ENCODE measurements at regions not wholly inside any gene's neighbourhood (a gene's known extent, or its start where the extent isn't known, plus 50 kb on each side); places are given as distances from the start of the nearest gene placed in this dataset.

GRCh38 chr17:83183951-83184506 lies 104.6 kb downstream of the METRNL start:
- peak; percentile 82 for FAIRE-seq
- H3K4me2 ChIP-seq (ENCODE audit: insufficient read depth, low read length): peak overlapping the region; percentile 14
- peak overlapping the region; percentile 41 for H3K27ac ChIP-seq (ENCODE audit: insufficient read depth, low read depth, low read length)
- H2AFZ ChIP-seq (ENCODE audit: low read depth, low read length): peak overlapping the region; percentile 77
- intact Hi-C loops (cut with micrococcal nuclease) (loop anchor here (2.0 kb wide), 1 partner anchor 73 kb away; no protein-coding TSS in a partner anchor), dilution Hi-C loops (cut with MboI; ENCODE audit: extremely low pct_ligation_motif_present, low sequenced_read_pairs) (no loop called here)
- H3K4me3 ChIP-seq (replicated peaks in 1 of 3; ENCODE audit: insufficient read depth in 1 of 3, low read depth in 1 of 3, low read length in 3 of 3): no peak overlapping the region
- no peaks in the 10 kb centered on the region for H3K79me2 ChIP-seq (ENCODE audit: control insufficient read depth, insufficient read depth, low read length)
- TF ChIP-seq GATA2 (IDR thresholded peaks at IDR 0.05; ENCODE audit: insufficient read depth, insufficient read length, low read depth, low read length) (peak; percentile 39), MAX (IDR thresholded peaks at IDR 0.05; ENCODE audit: insufficient read depth, insufficient read length) (no peak), MYC (IDR thresholded peaks at IDR 0.05; ENCODE audit: low read depth, low read length) (no peak), POLR2AphosphoS5 (IDR thresholded peaks at IDR 0.05; ENCODE audit: insufficient read depth, low read depth, low read length) (peak; percentile 15), JUN (IDR thresholded peaks at IDR 0.05; ENCODE audit: borderline replicate concordance, insufficient read depth, insufficient read length, low read depth) (no peak), EZH2 (IDR thresholded peaks at IDR 0.05; ENCODE audit: borderline replicate concordance, low read depth, low read length, severe bottlenecking) (no peak), POLR2A (IDR thresholded peaks at IDR 0.05; ENCODE audit: low read depth, low read length) (no peak)
- TF ChIP-seq, protein P1, sequence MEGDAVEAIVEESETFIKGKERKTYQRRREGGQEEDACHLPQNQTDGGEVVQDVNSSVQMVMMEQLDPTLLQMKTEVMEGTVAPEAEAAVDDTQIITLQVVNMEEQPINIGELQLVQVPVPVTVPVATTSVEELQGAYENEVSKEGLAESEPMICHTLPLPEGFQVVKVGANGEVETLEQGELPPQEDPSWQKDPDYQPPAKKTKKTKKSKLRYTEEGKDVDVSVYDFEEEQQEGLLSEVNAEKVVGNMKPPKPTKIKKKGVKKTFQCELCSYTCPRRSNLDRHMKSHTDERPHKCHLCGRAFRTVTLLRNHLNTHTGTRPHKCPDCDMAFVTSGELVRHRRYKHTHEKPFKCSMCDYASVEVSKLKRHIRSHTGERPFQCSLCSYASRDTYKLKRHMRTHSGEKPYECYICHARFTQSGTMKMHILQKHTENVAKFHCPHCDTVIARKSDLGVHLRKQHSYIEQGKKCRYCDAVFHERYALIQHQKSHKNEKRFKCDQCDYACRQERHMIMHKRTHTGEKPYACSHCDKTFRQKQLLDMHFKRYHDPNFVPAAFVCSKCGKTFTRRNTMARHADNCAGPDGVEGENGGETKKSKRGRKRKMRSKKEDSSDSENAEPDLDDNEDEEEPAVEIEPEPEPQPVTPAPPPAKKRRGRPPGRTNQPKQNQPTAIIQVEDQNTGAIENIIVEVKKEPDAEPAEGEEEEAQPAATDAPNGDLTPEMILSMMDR (IDR thresholded peaks at IDR 0.05; ENCODE audit: extremely low read depth in 1 of 2, insufficient read depth in 1 of 2, low read depth in 1 of 2, low read length in 2 of 2): no peak
- H3K4me1 ChIP-seq (ENCODE audit: control insufficient read depth, extremely low read depth, insufficient read depth, low read length): peaks cover 11% of the 10 kb centered on the region
- CTCF ChIA-PET: interaction anchor here (0.9 to 1.2 kb wide), 4 partner anchors 17 to 221 kb away, joined by 3 to 4 read pairs (median 3); no protein-coding TSS in a partner anchor
- no peaks in the 10 kb centered on the region for H3K9me1 ChIP-seq (replicated peaks; ENCODE audit: control insufficient read depth, extremely low read depth, insufficient read depth, low read length)
- no peaks in the 10 kb centered on the region for H4K20me1 ChIP-seq (replicated peaks; ENCODE audit: control insufficient read depth, extremely low read depth, insufficient read depth, low read length)
- no peaks in the 10 kb centered on the region for H3K27me3 ChIP-seq (ENCODE audit: control insufficient read depth in 2 of 2, insufficient read depth in 2 of 2, low read length in 2 of 2)
- BruUV-seq (replicated peaks): no TSS peak
- no peak overlapping the region for H3K9ac ChIP-seq (replicated peaks; ENCODE audit: extremely low read depth, insufficient read depth, low read length)
- no peaks in the 10 kb centered on the region for H3K9me3 ChIP-seq (replicated peaks; ENCODE audit: control insufficient read depth, insufficient read depth, low read length)
- peak; percentile 90 for DNase-seq (ENCODE audit: low read depth, low spot score)
- POLR2A ChIA-PET: no interaction called here
- H3K36me3 ChIP-seq (ENCODE audit: control insufficient read depth in 2 of 2, extremely low read depth in 1 of 2, insufficient read depth in 2 of 2, low read length in 2 of 2): no peaks in the 10 kb centered on the region
